Tibial nerve (tissue), 4 donors: ENCODE measurements at regions not wholly inside any gene's neighbourhood (a gene's known extent, or its start where the extent isn't known, plus 50 kb on each side); places are given as distances from the start of the nearest gene placed in this dataset.

ENCODE experiments used
- DNase-seq, 2 donors: peaks; one replicate each; pipeline ENCODE4 v3.0.0-alpha.2; 2019; ENCODE audit warnings: low spot score in 2 of 2
- H3K27ac ChIP-seq, 4 donors: fragments of 200-600 bp; sonication (generic) in 3 of 4; one replicate each; pipeline ENCODE4 v1.5.1; 2017 to 2019; ENCODE audit warnings: mild to moderate bottlenecking in 1 of 4
- H3K27me3 ChIP-seq, 2 donors: fragments of 200-600 bp; sonication (generic) in 1 of 2; one replicate each; pipeline versions ENCODE4 v1.5.1 to v1.6.0; 2017 to 2019
- H3K36me3 ChIP-seq, 3 donors: fragments of 200-600 bp; sonication (generic); one replicate each; pipeline ENCODE4 v1.5.1; 2018 to 2019
- H3K4me1 ChIP-seq, 4 donors: fragments of 200-600 bp; sonication (generic) in 3 of 4; one replicate each; pipeline ENCODE4 v1.5.1; 2017 to 2019
- H3K4me3 ChIP-seq, 4 donors: fragments of 200-600 bp; sonication (generic) in 3 of 4; one replicate each; pipeline ENCODE4 v1.5.1; 2017 to 2019; ENCODE audit warnings: mild to moderate bottlenecking in 1 of 4, moderate library complexity in 1 of 4
- H3K9me3 ChIP-seq, 4 donors: fragments of 200-600 bp; sonication (generic) in 3 of 4; one replicate each; pipeline ENCODE4 v1.5.1; 2017 to 2019
- CTCF ChIP-seq, 5 experiments: fragments of 200-600 bp in 3 of 5; fragments of 450-650 bp in 2 of 5; sonication (generic) in 3 of 5; IDR thresholded peaks; one replicate each; pipeline ENCODE4 v1.5.1; 2016 to 2019; ENCODE audit warnings: antibody characterized with exemption in 5 of 5, mild to moderate bottlenecking in 3 of 5, moderate library complexity in 2 of 5
- EP300 ChIP-seq, 2 donors: sonication (generic); formaldehyde crosslinking; IDR thresholded peaks; one replicate each; pipeline ENCODE4 v1.6.1; 2017; ENCODE audit warnings: antibody characterized with exemption in 2 of 2, mild to moderate bottlenecking in 1 of 2
- POLR2A ChIP-seq, 2 donors: fragments of 450-650 bp; IDR thresholded peaks; one replicate each; pipeline ENCODE4 v1.6.1; 2017; ENCODE audit warnings: antibody characterized with exemption in 2 of 2, mild to moderate bottlenecking in 2 of 2, moderate library complexity in 2 of 2
- WGBS, 2 donors: methylation state at CpG; one replicate each; pipeline ENCODE4 v1.1.5; 2018; 5-methylcytosine and 5-hydroxymethylcytosine counted together

- H3K4me3 ChIP-seq, result no peak overlapping the region
- WGBS, 2 donors, result 83 to 93% methylated on average over 7 of the region's 7 CpGs
- no peaks in the 10 kb centered on the region for H3K36me3 ChIP-seq
- H3K27me3 ChIP-seq, result no peaks in the 10 kb centered on the region
- H3K4me1 ChIP-seq, result no peaks in the 10 kb centered on the region
- TF ChIP-seq POLR2A (IDR thresholded peaks at IDR 0.05) (no peak), EP300 (IDR thresholded peaks at IDR 0.05) (no peak), CTCF (IDR thresholded peaks at IDR 0.05) (no peak)
- H3K27ac ChIP-seq, result no peak overlapping the region
- peaks cover 0 to 7% (median 0%) of the 10 kb centered on the region in 4 donors for H3K9me3 ChIP-seq
- no peak for DNase-seq
Measured at GRCh38 chr20:56896447-56896846, 267.3 kb downstream of the TFAP2C start.

- H3K4me3 ChIP-seq, result no peak overlapping the region
- H3K27ac ChIP-seq, result no peak overlapping the region
- WGBS, 2 donors, result 33 to 37% methylated on average over 4 to 5 of the region's 7 CpGs
- H3K4me1 ChIP-seq, result no peaks in the 10 kb centered on the region
- no peaks in the 10 kb centered on the region for H3K27me3 ChIP-seq
- H3K9me3 ChIP-seq, result peaks cover 0 to 10% (median 0%) of the 10 kb centered on the region in 4 donors
- H3K36me3 ChIP-seq, result no peaks in the 10 kb centered on the region
- no peak for DNase-seq
- TF ChIP-seq CTCF (IDR thresholded peaks at IDR 0.05), result no peak
- TF ChIP-seq EP300 (IDR thresholded peaks at IDR 0.05), result no peak
- TF ChIP-seq POLR2A (IDR thresholded peaks at IDR 0.05), result no peak
Measured at GRCh38 chr20:56897318-56897957, 268.3 kb downstream of the TFAP2C start.

GRCh38 chr20:56897958-56898349 lies 268.8 kb downstream of the TFAP2C start:
- DNase-seq, result no peak
- H3K9me3 ChIP-seq, result peaks cover 0 to 10% (median 0%) of the 10 kb centered on the region in 4 donors
- no peak for TF ChIP-seq CTCF (IDR thresholded peaks at IDR 0.05)
- no peak for TF ChIP-seq EP300 (IDR thresholded peaks at IDR 0.05)
- no peak for TF ChIP-seq POLR2A (IDR thresholded peaks at IDR 0.05)
- 74 to 84% methylated on average over 3 of the region's 3 CpGs for WGBS, 2 donors
- H3K4me3 ChIP-seq, result no peak overlapping the region
- no peaks in the 10 kb centered on the region for H3K27me3 ChIP-seq
- H3K27ac ChIP-seq, result no peak overlapping the region
- H3K4me1 ChIP-seq, result no peaks in the 10 kb centered on the region
- no peaks in the 10 kb centered on the region for H3K36me3 ChIP-seq

- no peak for TF ChIP-seq EP300 (IDR thresholded peaks at IDR 0.05)
- no peak for TF ChIP-seq CTCF (IDR thresholded peaks at IDR 0.05)
- TF ChIP-seq POLR2A (IDR thresholded peaks at IDR 0.05), result no peak
- H3K9me3 ChIP-seq, result peaks cover 0 to 10% (median 0%) of the 10 kb centered on the region in 4 donors
- no peaks in the 10 kb centered on the region for H3K36me3 ChIP-seq
- 66 to 67% methylated on average over 5 of the region's 5 CpGs for WGBS, 2 donors
- H3K27ac ChIP-seq, result no peak overlapping the region
- H3K4me1 ChIP-seq, result no peaks in the 10 kb centered on the region
- no peak for DNase-seq
- no peak overlapping the region for H3K4me3 ChIP-seq
- no peaks in the 10 kb centered on the region for H3K27me3 ChIP-seq
Measured at GRCh38 chr20:56899506-56899905, 270.4 kb downstream of the TFAP2C start.

GRCh38 chr20:56900252-56900651 lies 271.1 kb downstream of the TFAP2C start:
- H3K36me3 ChIP-seq, result no peaks in the 10 kb centered on the region
- H3K27me3 ChIP-seq, result no peaks in the 10 kb centered on the region
- DNase-seq, result no peak
- H3K27ac ChIP-seq, result no peak overlapping the region
- no peaks in the 10 kb centered on the region for H3K4me1 ChIP-seq
- H3K9me3 ChIP-seq, result peaks cover 0 to 10% (median 0%) of the 10 kb centered on the region in 4 donors
- no peak for TF ChIP-seq CTCF (IDR thresholded peaks at IDR 0.05)
- no peak for TF ChIP-seq POLR2A (IDR thresholded peaks at IDR 0.05)
- TF ChIP-seq EP300 (IDR thresholded peaks at IDR 0.05), result no peak
- 83 to 86% methylated on average over 9 of the region's 9 CpGs for WGBS, 2 donors
- H3K4me3 ChIP-seq, result no peak overlapping the region
